ENCODE measurements at regions not wholly inside any gene's neighbourhood (a gene's known extent, or its start where the extent isn't known, plus 50 kb on each side); places are given as distances from the start of the nearest gene placed in this dataset.
A peak's percentile ranks its signal among the peaks of the same experiment; 100 is the strongest.

DNA sequence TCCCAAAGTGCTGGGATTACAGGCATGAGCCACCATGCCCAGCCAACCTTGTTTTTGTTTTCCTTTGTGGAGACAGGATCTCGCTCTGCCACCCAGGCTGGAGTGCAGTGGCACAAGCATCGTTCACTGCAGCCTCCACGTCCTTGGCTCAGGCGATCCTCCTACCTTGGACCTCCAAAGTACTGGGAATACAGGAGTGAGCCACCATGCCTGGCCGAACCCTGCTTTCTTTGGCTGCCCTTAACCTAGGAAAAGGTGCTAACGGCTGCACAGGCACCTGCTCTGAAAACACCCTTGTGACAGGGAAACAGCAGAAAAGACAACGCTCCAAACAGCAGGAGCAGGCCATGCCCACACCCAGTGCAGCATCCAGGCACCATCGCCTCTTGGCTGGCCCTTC, 71.9 kb downstream of the OAT start:
- no peak for DNase-seq

GRCh38 chr10:124345521-124345920, 73.2 kb downstream of the OAT start:
- DNase-seq: no peak

DNA sequence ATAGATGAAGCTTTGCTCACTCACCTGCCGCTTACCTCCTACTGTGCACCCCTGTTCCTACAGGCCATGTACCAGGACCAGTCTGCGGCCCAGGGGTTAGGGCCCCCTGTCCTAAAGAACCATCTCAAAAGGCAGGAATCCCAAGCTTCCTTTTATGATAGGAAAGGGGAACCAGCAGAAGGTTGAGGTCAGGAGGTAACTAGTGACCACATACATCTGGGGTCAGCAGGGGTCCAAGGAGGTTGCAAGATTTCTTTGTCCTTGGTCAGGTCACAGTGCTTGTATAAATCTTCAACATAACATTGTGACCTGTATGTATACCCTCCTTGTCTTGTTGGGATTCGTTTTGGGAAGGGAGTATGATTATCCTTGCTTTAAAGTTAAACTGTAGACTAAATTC, 73.8 kb downstream of the OAT start:
- DNase-seq: no peak

DNA sequence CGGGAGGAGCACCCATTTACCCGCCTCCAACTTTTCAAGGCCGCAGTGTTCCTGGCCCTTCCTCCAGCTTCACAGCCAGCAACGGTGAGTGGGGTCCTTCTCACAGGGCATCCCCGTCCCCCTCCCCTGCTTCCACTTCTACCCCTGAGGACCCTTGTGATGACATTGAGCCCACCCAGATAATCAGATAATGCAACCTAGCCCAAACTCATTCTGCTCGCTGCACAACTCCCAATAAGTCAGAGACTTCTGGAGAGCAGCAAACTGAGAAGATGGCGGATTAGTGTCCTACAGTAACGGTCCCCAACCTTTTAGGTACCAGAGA, 74.5 kb downstream of the OAT start:
- no peak for DNase-seq

DNA sequence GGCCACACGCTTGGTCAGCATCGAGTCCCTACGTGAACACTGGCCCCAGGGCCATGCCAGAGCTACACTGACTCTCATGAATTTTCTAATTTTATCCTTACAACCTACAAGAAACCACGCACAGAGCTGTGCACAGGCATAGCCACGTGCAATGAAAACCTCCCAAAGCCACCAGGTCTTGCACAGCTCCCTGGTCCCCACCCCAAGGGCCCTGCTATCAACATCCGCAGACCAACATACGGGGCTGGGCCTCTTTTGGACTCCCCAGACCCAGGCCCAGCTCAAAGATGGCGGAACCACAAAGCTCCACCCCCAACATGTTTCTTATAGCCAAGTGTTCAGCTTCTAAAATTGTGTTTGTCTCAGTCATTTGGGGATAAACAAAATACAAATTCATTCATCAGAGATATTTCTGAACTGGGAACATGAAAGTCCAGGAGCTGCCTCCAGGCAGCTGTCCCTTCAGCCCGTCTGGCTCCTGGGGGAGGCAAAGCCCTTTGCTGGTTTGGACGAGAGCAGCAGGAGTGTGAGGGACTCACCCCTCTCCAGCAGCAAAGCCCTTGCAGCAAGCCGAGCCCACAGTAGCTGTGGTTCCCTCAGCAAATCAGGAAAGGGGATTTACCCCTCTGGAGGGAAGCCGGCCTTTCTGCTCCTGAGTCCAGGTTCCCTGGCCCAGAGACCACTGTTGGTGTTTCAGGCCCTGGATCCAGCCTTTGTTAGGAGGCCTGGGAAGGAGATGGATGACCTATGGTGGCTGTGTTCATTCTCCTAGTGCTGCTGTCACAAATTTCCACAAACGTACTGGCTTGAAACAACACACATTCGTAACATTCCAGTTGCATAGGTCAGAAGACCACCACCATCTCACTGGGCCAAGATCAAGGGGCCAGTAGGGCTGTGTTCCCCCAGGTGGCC, 75.1 kb downstream of the OAT start:
- DNase-seq: no peak

DNA sequence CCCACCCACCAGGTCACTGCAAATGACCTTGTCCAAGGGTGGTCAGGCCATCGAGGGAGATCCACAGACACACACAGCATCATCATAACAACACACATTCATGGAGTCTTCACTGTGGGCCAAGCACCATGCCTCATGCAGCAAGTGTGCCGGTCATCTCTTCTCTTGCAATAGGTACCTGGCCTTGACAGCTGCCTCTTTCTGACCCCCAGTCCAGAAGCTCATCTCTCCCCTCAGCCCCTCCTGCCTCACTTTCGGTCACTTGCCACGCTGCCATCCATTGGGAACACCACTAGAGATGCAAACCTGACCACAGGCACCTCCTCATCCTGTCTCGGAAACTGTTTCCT, 75.9 kb downstream of the OAT start:
- DNase-seq: no peak

DNA sequence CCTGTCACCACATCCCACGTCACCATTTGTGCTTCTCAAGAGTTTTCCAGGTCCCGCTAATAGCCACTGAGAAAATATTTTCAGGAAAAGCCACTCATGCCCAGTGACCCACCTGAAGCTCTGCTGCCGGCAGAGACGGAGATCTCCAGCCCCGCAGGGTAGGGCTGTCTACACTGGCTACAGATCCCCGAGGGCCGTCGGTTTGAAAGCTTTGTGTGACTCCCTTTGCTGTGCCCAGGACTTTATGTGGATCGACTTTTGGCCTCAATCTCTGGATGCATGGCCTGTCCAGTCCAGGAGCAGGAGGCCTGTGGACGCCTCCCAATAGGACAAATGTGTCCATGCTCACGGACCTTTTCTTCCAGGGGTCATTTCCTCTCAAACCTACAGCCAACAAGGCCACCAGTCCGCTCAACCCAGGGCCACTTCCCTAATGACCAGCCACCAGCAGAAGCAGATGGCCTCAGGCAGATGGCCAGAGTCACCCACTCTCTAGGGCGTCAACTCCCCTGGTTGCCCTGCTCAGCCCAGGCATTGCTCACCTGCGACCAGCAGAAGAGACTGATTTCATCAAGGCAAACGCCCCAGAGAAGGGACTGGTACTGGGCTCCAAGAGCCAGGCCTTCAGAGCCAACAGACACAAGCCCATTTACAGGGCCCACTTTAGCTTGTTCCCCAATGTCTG, 76.4 kb downstream of the OAT start:
- DNase-seq: no peak

DNA sequence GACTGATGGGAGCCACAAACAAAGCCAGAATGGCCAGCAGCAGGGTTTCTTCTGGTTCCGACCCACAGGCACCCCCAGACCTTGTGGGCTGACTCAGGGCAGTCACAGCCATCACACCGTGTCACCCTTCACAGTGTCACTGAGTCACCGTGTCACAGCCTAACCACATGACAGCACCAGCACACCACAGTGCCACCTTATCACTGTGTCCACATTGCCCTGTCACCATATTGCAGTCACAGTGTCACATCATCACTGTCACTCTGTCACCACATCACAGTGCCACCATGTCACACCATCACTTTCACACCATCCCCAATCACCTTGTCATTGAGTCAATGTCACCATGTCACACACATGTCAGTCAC, 77.0 kb downstream of the OAT start:
- no peak for DNase-seq

GRCh38 chr10:124340033-124340760, 78.5 kb downstream of the OAT start:
- peak in 2 of 14 donors; percentile 19 to 95 for DNase-seq

GRCh38 chr10:124339119-124340032, 79.3 kb downstream of the OAT start:
- no peak for DNase-seq

DNA sequence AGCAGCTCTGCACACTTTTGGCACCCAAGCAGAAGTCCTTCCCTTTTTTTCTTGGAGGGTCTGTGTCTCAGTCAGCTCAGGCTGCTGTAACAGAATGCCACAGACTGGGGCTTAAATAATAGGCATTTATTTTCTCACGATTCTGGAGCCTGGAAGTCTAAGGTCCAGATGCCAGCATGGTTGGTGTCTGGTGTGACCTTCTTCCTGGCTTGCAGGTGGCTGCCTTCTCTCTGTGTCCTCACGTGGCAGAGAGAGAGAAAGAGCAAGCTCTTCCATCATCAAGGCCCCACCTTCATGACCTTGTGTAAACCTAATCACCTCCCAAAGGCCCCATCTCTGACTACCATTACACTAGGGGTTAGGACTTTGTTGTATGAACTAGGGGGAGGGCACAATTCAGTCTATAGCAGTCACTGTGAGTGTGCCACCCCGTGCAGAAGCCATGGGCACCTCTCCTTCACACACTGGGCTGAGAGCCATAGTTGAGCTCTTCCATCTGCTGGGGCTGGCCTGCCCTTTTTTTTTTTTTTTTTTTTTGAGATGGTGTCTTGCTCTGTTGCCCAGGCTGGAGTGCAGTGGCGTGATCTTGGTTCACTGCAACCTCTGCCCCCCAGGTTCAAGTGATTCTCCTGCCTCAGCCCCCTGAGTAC, 80.3 kb downstream of the OAT start:
- peak in 1 of 14 donors; percentile 86 for DNase-seq

GRCh38 chr10:124336186-124336585, 82.5 kb downstream of the OAT start:
- no peak for DNase-seq

DNA sequence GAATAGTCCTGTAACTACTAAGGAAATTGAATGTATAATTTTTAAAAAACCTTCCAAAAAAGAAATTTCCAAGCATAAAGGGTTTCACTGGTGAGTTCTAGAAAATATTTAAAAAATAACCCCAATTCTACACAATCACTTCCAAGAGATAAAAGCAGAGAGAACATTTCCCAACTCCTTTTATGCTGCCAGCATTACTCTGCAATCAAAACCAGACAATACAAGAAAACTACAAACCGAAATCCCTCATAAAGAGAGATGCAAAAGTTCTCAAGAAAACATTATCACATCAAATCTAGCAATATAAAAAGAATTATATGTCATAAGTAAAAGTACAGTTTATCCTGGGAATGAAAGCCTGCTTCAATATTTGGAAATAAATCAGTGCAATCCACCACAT, 84.8 kb downstream of the OAT start:
- no peak for DNase-seq

DNA sequence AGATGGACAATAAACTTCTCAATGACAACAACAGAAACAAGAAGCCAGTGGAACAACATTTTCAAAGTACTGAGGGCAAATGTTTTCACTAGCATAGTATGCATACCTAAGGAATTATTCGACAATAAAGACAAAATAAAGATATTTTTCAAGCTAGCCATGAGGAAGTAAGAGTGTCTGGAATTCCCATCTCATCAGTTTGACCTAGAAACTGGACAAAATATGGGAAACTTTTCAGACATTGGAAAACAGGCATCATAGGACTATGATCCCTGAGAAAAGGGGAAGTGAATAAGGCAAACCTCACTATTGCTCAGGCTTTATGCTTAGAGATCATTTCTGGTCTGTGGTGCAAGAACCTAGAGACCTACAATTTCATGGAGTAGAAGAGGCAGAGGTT, 86.3 kb downstream of the OAT start:
- no peak for DNase-seq

DNA sequence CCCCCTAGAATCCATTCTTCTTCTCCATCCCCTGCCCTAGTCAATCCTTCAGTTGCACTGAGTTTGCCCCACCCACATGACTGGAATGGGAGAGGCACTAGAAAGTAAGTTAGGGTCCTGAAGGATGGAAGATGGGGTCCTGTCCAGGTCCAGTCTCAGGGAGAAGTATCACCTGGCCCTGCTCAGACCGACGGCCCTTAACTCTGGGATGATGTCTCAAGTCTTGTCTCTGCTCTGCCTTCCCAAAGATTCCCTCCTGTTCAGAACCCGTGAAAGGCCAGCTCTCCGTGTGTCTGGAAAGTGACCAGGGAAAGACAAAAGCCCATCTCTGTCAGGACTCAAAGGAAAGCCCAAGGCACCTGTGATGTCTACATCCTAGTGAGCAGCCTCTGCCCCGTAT, 88.8 kb downstream of the OAT start:
- DNase-seq: no peak

- DNase-seq: no peak
Measured at GRCh38 chr10:124329362-124329761, 89.4 kb downstream of the OAT start.

DNA sequence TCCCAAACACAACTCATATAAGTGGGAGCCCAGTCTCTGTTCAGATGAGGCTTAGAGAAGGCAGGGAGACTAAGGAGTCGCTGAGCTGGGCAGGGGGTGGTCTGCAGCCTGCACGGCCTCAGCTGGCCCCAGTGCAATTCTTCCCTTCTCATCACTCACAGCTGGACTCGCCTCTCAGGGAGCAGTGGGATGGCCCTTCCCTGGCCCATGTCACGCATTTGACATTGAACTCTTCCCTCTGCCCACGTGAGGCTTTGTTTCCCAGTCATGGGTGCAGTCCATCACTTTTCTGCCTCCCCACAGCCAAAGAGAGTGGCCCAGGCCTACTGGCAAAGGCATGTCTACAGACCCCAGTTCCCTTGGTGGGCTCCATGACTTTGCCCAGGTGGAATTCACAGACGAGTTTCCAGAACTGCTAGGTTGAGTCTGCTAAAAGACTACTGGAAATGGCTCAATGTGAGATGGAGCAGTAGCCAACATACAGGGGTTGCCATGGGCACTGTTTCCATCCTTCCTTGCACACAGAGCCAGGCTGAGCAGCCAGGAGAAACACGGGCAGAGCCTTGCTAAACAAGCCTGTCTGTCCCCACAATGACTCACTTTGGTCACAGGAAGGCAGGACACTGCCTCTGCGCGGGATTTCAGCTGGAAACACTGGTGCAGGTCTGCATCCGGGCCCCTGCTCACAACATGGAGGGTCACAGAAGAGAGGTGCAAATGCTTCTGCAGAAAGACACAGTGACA, 90.1 kb downstream of the OAT start:
- no peak for DNase-seq

- no peak for DNase-seq
Measured at GRCh38 chr10:124325998-124326636, 92.6 kb downstream of the OAT start.

DNA sequence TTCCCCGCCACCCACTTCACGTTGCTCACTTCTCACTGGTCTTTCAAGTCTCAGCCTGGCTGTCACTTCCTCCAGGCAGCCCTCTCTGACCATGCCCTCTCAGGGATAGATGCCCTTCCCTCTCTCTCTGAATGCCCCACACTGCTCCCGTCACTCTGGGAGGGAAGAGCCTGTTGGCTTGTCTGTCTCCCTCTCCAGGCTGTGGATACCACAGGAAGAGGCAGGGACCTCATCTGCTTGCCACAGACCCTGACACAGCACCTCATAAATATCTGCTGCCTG, 93.1 kb downstream of the OAT start:
- DNase-seq: no peak

DNA sequence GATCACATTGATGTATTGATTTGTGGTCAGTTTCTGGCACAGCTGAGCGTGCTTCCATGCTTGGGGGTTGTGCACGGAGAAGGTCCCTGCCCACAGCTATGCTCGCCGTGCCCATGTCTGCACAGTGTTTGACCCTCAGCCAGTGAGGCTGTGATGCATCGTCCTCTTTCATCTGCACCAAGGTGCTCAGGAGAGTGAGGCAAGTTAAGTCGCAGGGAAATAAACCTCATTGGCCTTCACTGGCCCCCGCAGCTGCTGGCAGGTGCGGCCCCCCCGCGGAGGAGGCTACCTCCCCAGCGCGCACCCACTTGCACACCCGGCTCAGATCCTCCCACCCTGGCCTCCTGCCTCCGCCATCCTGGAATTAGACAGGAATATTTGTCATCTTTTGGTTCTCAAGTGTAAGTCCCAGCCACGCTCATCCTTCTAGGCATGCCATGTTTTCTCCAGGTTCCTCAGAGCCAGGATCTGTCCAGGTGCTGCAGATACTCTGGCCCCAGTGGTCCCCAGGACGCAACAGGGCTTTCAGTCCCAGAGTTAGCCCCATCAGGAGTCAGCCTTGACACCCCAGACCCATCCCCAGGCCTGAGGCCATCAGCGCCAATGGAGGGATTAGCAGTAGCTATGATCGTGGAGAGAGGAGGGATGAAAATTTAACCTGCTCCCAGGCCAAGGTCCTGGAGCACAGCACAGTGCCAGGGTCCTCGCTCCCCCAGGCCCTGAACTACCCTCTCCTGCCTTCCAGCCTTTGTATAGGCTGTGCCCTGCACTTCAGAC, 93.7 kb downstream of the OAT start:
- no peak for DNase-seq

Measured in C1 segment of cervical spinal cord (tissue), 14 donors.